ENCODE measurements at regions not wholly inside any gene's neighbourhood (a gene's known extent, or its start where the extent isn't known, plus 50 kb on each side); places are given as distances from the start of the nearest gene placed in this dataset.

- DNase-seq = no peak
These were observed 60.4 kb upstream of the CD96 start for GRCh38 chr3:111481551-111481950.

GRCh38 chr3:111482574-111482973 is 59.4 kb upstream of the CD96 start:
- DNase-seq = no peak

- no peak for DNase-seq
These were observed 56.9 kb upstream of the CD96 start for GRCh38 chr3:111485086-111485485.
